ENCODE measurements at regions not wholly inside any gene's neighbourhood (a gene's known extent, or its start where the extent isn't known, plus 50 kb on each side); places are given as distances from the start of the nearest gene placed in this dataset.

- TF ChIP-seq CTCF (IDR thresholded peaks at IDR 0.05; ENCODE audit: insufficient read depth, low read length) (no peak), POLR2AphosphoS5 (IDR thresholded peaks at IDR 0.05; ENCODE audit: low read depth) (no peak)
Measured at GRCh38 chr1:229825042-229825441, 199.0 kb downstream of the URB2 start.

Measured in HL-60 (cell line).